ENCODE measurements at regions not wholly inside any gene's neighbourhood (a gene's known extent, or its start where the extent isn't known, plus 50 kb on each side); places are given as distances from the start of the nearest gene placed in this dataset.

DNA sequence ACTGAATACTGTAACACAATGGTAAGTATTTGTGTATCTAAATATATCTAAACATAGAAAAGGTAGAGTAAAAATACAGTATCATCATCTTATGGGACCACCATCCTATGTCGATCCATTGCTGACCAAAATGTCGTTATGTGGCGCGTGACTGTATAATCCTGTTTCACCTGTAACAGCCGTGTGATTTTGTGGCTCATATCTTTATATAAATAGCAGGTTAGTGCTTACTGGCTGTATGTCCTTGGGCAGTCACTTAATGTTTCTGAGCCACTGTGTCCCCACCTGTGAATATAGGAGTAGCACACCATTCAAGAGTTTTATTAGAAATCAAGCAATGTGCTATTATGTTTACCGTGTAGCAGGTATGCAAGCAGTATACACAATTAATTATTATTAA lies 226.2 kb upstream of the FAT1 start:
- Histone ChIP-seq H3K9me3 (no peaks in the 10 kb centered on the region), H3K36me3 (no peaks in the 10 kb centered on the region), H3K27me3 (no peaks in the 10 kb centered on the region), H3K4me3 (ENCODE audit: low read depth, low read length) (no peak overlapping the region), H3K4me1 (0 out of 2 replicates have a peak, but pooled peaks cover 4% of the 10 kb centered on the region)
- DNase-seq: no peak
- no peak for TF ChIP-seq CTCF (IDR thresholded peaks at IDR 0.05; ENCODE audit: low read depth, low read length)

DNA sequence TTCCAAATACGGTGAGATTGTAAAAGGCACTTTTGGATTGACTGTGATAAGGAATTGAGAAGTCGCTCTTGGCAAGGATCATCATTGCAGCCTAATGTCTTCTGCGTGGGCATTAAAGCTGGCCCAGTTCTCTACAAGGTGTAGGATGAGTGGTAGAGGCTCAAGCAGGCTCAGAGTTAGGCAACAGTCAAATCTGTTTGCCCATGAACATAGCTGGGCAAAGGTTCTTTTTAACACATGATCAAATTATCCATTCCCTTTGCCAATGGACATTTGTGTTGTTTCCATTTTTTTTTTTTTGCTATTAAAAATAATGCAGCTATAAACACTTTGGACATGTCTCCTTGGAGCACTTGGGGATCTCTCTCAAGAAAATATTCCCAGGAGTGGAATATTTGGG lies 229.1 kb upstream of the FAT1 start:
- H3K27me3 ChIP-seq: no peaks in the 10 kb centered on the region
- no peak overlapping the region for H3K4me3 ChIP-seq (ENCODE audit: low read depth, low read length)
- DNase-seq: no peak
- no peak for TF ChIP-seq CTCF (IDR thresholded peaks at IDR 0.05; ENCODE audit: low read depth, low read length)
- 0 out of 2 replicates have a peak, but pooled peaks cover 4% of the 10 kb centered on the region for H3K4me1 ChIP-seq
- no peaks in the 10 kb centered on the region; the same call in 1 of the 2 replicates for H3K9me3 ChIP-seq
- H3K36me3 ChIP-seq: no peaks in the 10 kb centered on the region

DNA sequence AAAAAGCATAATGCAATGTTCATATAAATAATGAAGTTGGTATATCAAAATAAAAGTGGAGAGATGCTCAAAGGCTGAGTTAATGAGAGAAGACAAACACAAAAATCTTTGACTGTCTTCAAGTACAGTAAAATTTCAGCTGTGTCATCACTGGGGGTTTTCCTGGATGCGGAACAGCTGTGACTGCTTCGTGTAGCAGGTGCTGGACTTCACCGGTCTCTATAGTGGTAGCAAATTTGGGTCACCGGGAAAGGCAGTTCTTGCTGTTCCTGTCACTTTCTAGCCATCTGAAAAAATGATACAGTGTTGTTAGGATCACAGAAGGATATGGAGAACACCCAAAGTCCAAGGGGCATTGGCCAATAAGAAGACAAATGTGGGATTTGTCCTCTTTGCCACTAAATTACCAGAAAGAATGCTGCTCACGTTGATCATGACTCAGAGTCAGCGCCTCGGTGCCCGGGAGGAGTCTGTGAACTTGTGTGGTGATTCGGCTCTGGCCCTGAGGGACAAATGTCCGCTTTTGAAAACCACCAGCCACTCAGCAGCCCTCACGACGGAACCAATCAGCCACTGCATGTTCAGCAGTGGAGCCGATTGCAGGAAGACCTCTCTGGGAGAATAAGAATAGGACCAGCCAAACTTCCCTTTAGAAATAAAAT lies 230.1 kb upstream of the FAT1 start:
- Histone ChIP-seq H3K9me3 (no peaks in the 10 kb centered on the region; the same call in 1 of the 2 replicates), H3K4me3 (ENCODE audit: low read depth, low read length) (no peak overlapping the region), H3K27me3 (no peaks in the 10 kb centered on the region), H3K4me1 (no peaks in the 10 kb centered on the region), H3K36me3 (no peaks in the 10 kb centered on the region)
- no peak for DNase-seq
- no peak for TF ChIP-seq CTCF (IDR thresholded peaks at IDR 0.05; ENCODE audit: low read depth, low read length)

- no peak for DNase-seq
- Histone ChIP-seq H3K4me3 (ENCODE audit: low read depth, low read length) (no peak overlapping the region), H3K9me3 (no peaks in the 10 kb centered on the region; the same call in 1 of the 2 replicates), H3K36me3 (no peaks in the 10 kb centered on the region), H3K4me1 (no peaks in the 10 kb centered on the region), H3K27me3 (no peaks in the 10 kb centered on the region)
- no peak for TF ChIP-seq CTCF (IDR thresholded peaks at IDR 0.05; ENCODE audit: low read depth, low read length)
Observed at GRCh38 chr4:186954509-186954908, 230.9 kb upstream of the FAT1 start.

DNA sequence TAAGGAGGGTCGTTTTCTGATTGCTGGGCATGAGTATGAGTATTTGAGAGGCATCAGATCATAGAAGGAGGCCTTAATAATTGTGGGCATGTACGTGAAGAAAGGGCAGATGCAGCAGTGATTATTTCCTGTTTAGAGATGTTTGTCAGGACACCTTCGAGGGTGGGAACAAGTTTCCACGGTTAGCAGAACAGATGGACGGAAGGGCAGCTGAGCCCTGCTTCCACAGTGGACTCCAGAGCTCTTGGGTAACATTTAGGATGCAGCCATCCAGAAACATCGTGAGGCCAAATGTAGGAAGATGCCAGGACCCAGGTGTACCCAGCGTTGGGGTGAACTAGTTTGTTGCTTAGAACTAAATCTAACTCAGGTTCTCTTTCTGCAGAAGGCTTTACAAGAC lies 231.3 kb upstream of the FAT1 start:
- H3K27me3 ChIP-seq: no peaks in the 10 kb centered on the region
- no peak overlapping the region for H3K4me3 ChIP-seq (ENCODE audit: low read depth, low read length)
- no peak for TF ChIP-seq CTCF (IDR thresholded peaks at IDR 0.05; ENCODE audit: low read depth, low read length)

GRCh38 chr4:186957952-186958555 lies 234.4 kb upstream of the FAT1 start:
- Histone ChIP-seq H3K4me3 (ENCODE audit: low read depth, low read length) (no peak overlapping the region), H3K36me3 (no peaks in the 10 kb centered on the region), H3K27me3 (no peaks in the 10 kb centered on the region), H3K9me3 (no peaks in the 10 kb centered on the region; the same call in 1 of the 2 replicates), H3K4me1 (no peaks in the 10 kb centered on the region)
- no peak for DNase-seq
- no peak for TF ChIP-seq CTCF (IDR thresholded peaks at IDR 0.05; ENCODE audit: low read depth, low read length)

More for the DNA sequence above, 231.3 kb upstream of the FAT1 start:
- H3K9me3 ChIP-seq: no peaks in the 10 kb centered on the region; the same call in 1 of the 2 replicates
- H3K4me1 ChIP-seq: no peaks in the 10 kb centered on the region
- DNase-seq: no peak
- no peaks in the 10 kb centered on the region for H3K36me3 ChIP-seq

Measured in BE2C (cell line).